T-helper 2 cell treated with Interferon-gamma antibody and Interleukin-4, amounts not matched to agents 5 μg/mL and 100 μg/mL, for 36 hours (primary cell): ENCODE measurements at regions not wholly inside any gene's neighbourhood (a gene's known extent, or its start where the extent isn't known, plus 50 kb on each side); places are given as distances from the start of the nearest gene placed in this dataset.

Experiments used
- DNase-seq: peaks from one replicate; pipeline ENCODE4 v3.0.0; 2021; ENCODE audit warnings: low spot score
- H3K27ac Mint-ChIP-seq: one replicate; pipeline ENCODE4 v1.8.0; 2021; ENCODE audit warnings: mild to moderate bottlenecking, mixed read lengths
- H3K27me3 Mint-ChIP-seq: one replicate; pipeline ENCODE4 v1.8.0; 2021; ENCODE audit warnings: low read depth, mixed read lengths
- H3K36me3 Mint-ChIP-seq: one replicate; pipeline ENCODE4 v1.8.0; 2021; ENCODE audit warnings: low read depth, mixed read lengths
- H3K4me1 Mint-ChIP-seq: one replicate; pipeline ENCODE4 v1.8.0; 2021; ENCODE audit warnings: low read depth, mixed read lengths
- H3K4me3 Mint-ChIP-seq: one replicate; pipeline ENCODE4 v1.8.0; 2022; ENCODE audit warnings: mild to moderate bottlenecking, moderate library complexity, mixed read lengths
- H3K9me3 Mint-ChIP-seq: one replicate; pipeline ENCODE4 v1.8.0; 2021; ENCODE audit warnings: mixed read lengths

DNA sequence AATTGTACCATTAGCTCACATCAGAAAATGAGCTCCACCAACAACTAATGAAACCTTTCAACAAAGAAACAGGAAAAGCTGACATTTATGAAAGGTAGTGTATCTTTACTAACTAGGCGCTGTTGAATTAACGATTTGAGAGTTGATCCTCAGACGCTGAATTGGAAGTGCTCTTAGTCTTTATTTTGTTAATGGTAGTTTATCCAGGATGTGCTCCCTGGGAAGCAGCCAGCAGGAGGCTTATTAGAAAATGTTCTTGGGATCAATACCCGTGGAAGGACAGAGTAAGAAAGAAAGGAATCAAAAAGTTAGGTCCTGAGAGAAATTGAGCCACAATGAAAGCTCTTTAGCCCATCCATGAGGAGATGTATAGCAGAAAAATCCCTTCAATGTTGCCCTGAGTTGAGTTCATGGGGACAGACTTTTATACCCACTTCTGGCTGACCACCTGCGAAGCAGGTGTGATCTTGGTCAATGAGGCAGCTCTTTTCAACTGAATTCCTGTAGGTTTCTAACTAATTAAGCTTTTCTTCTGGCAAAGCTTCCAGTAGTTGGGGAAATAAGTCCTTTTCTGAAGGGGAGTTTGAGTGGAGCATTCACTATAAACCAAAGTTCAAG, 492.6 kb upstream of the REG3G start:
- no peaks in the 10 kb centered on the region for H3K36me3 Mint-ChIP-seq
- DNase-seq: no peak
- no peaks in the 10 kb centered on the region for H3K4me1 Mint-ChIP-seq
- H3K4me3 Mint-ChIP-seq: no peak overlapping the region
- H3K27ac Mint-ChIP-seq: no peak overlapping the region
- H3K27me3 Mint-ChIP-seq: no peaks in the 10 kb centered on the region
- H3K9me3 Mint-ChIP-seq: peaks cover 29% of the 10 kb centered on the region

DNA sequence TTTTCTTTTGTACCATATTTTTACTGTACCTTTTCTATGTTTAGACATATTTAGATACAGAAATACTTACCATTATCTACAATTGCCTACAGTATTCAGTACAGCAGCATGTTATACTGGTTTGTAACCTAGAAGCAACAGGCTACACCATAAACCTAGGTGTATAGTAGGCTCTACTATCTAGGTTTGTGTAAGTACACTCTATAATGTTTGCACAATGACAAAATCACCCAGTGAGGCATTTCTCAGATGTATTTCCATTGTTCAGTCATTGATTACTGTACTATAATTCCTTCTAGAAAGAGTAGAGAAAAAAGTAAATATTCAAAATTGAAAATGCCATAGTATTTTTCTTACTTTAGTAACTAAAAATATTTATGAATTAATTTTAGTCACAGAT, 490.1 kb upstream of the REG3G start:
- no peaks in the 10 kb centered on the region for H3K27me3 Mint-ChIP-seq

DNA sequence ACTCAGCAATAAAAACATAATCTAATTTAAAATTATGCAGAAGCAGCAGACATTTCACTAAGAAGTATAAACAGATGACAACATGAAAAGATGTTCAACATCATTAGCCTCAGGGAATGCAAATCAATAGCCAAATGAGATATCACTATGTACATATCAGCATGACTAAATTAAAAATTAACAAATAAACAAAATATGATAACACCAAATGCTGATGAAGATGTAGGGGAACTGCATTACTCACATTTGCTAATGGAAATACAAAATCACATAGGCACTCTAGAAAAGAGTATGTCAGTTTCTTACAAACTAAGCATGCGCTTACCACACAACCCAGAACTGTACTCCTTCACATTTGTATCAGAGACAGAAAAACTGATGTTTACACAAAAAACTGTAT, 487.2 kb upstream of the REG3G start:
- Mint-ChIP-seq H3K27ac (no peak overlapping the region), H3K4me1 (no peaks in the 10 kb centered on the region), H3K27me3 (no peaks in the 10 kb centered on the region), H3K4me3 (no peak overlapping the region), H3K9me3 (peaks cover 35% of the 10 kb centered on the region), H3K36me3 (no peaks in the 10 kb centered on the region)
- DNase-seq: no peak

More for the DNA sequence above, 490.1 kb upstream of the REG3G start:
- Mint-ChIP-seq H3K36me3 (no peaks in the 10 kb centered on the region), H3K4me3 (no peak overlapping the region), H3K27ac (no peak overlapping the region), H3K4me1 (no peaks in the 10 kb centered on the region), H3K9me3 (peaks cover 38% of the 10 kb centered on the region)
- no peak for DNase-seq

DNA sequence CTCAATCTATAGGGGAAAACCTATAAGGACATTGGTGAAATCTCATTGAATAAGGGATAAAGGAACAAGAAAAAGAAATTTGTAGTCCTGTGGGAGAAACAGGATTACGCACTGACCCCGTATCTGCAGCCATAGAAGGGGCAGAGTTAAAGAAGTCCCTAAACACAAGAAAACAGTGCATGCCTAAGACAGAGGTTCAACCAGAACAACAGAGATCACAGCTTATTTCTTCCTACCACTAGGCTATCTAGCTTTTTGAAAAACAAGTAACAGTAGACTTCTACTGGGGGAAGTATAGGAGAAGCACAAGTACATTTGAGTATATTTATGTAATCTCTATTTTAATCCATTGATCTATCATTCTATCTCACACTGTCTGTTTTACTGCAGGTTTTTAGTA, 485.2 kb upstream of the REG3G start:
- no peak for DNase-seq
- Mint-ChIP-seq H3K27me3 (no peaks in the 10 kb centered on the region), H3K4me3 (no peak overlapping the region), H3K27ac (no peak overlapping the region), H3K9me3 (peaks cover 39% of the 10 kb centered on the region), H3K4me1 (no peaks in the 10 kb centered on the region), H3K36me3 (no peaks in the 10 kb centered on the region)

DNA sequence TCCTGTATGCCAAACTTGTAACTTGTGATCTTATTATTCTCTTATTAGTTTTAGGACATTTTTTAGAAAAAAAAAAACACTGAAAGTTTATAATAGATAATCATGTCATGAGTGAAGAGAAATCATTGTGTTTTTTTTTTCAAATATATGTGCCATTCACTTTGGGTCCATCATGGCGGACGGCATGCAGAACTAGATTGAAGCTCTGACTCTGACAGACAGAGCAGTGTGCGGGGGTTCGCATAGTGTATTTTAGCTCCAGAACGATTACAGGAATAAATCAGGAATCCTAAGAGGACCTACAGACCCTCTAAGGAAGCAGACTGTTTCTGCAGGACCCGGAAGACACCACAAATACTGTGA, 484.4 kb upstream of the REG3G start:
- H3K4me3 Mint-ChIP-seq: no peak overlapping the region
- H3K36me3 Mint-ChIP-seq: no peaks in the 10 kb centered on the region
- no peaks in the 10 kb centered on the region for H3K27me3 Mint-ChIP-seq
- H3K4me1 Mint-ChIP-seq: no peaks in the 10 kb centered on the region
- H3K27ac Mint-ChIP-seq: no peak overlapping the region
- DNase-seq: no peak
- H3K9me3 Mint-ChIP-seq: peaks cover 43% of the 10 kb centered on the region

DNA sequence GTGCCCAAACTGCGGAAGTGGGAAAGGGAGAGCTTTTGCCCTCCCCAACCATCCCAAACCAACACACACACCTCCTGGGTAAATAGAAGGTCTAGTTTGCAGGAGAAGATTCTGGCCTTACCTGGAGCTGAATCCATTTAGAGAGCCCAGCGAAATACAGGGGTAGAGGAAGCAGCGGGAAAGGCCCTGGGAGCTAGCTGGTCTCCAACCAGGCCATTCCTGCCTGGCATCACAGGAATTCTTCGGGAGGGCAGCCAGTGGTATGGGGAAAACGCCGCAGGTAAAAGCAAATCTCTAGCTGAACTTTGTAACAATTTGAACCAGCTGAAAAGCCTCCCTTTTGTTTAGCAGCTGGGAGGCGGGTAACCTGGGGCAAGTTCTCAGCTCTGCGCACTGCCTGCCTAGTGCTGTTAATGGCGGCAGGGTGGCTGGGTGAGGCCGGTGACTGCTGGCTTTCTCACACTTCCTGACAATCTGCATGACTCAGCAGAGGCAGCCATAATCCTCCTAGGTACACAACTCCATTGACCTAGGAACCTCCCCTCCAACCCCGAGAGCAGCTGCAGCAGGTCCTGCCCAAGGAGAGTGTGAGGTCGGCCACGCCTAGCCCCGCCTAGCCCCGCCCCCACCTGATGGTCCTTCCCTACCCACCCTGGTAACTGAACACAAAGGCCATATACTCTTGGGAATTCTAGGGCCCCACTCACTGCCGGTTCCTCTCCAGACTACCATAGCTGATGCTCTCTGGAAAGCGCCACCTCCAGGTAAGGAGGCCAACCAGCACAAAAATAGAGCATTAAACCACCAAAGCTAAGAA, 483.8 kb upstream of the REG3G start:
- Mint-ChIP-seq H3K27ac (no peak overlapping the region), H3K4me3 (no peak overlapping the region), H3K4me1 (no peaks in the 10 kb centered on the region), H3K9me3 (peaks cover 44% of the 10 kb centered on the region), H3K27me3 (no peaks in the 10 kb centered on the region), H3K36me3 (no peaks in the 10 kb centered on the region)
- no peak for DNase-seq

DNA sequence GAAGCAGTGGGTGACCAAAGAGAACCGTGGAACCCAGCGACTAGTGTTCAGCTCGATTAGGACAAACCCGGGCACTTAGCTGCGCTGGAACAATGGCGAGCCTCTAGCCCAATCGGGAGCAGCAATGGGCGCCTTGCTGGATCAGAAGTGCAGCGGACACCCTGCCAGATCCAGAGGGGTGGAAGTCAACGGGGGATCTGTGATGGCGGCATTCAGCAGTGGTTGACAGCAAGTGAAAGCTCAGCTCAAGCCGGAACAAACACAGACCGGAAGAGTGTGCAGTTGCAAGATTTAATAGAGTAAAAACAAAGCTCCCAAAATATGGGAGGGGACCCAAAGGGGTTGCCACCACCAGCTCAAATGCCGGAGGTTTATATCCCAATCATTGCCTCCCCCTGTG, 478.7 kb upstream of the REG3G start:
- Mint-ChIP-seq H3K27ac (no peak overlapping the region), H3K4me1 (no peaks in the 10 kb centered on the region), H3K4me3 (no peak overlapping the region), H3K27me3 (no peaks in the 10 kb centered on the region), H3K36me3 (no peaks in the 10 kb centered on the region), H3K9me3 (peaks cover 34% of the 10 kb centered on the region)
- no peak for DNase-seq

DNA sequence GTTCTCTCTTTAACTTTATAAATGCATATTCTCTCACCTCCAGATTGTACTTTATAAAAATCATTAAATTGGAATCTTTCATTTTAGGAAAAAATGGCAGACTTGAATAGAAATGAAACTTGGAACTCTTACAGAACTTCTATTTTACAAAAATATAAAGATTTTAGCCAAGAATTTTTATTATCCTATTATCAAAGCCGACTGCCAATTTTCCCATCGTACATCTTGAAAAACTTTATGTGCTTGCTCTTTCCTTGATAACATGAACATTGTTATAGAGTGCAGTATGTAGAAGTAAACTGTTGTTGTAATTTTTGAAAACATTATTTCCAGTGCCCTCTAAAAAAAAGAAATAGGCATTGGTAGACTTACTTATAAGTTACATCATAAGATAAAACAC, 475.7 kb upstream of the REG3G start:
- Mint-ChIP-seq H3K27me3 (no peaks in the 10 kb centered on the region), H3K36me3 (no peaks in the 10 kb centered on the region), H3K27ac (no peak overlapping the region), H3K4me3 (no peak overlapping the region), H3K9me3 (peaks cover 28% of the 10 kb centered on the region), H3K4me1 (no peaks in the 10 kb centered on the region)
- no peak for DNase-seq

DNA sequence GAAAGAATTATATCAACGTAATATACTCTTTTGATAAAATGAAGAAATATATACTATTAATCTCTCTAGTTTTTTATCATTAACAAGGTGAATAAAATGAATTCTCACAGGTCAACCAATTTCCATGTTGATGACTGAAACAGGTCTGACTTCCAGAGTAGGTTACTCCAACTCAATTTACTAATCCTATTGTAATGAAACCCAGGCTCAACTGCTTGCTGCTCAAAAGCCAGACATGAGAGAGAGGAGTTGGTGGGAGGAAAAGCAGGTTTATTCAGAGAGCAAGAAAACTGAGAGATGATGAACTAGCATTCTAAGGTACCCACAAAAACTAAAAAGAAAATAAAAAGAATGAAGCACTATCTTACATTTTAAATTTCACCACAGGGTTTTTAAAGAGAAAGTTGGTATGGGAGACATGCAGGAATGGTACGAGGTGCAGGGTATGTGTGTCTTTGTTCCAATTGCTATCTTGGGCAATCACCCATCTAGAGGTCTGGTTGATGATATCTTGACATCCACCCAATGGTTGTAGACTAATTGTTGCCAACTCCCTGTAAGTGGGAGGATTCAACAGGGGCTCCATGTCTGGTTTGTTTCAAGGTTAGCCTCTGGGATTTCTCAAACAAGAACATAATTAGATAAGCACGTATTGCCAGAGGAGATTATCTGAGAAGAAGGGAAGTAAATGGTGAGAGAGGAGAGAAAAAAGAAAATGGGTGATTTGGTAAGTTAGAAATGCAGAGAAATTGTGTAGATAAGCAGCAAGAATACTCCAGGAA, 471.4 kb upstream of the REG3G start:
- no peak for DNase-seq
- Mint-ChIP-seq H3K36me3 (no peaks in the 10 kb centered on the region), H3K9me3 (peaks cover 25% of the 10 kb centered on the region), H3K27me3 (no peaks in the 10 kb centered on the region), H3K27ac (no peak overlapping the region), H3K4me3 (no peak overlapping the region), H3K4me1 (no peaks in the 10 kb centered on the region)

DNA sequence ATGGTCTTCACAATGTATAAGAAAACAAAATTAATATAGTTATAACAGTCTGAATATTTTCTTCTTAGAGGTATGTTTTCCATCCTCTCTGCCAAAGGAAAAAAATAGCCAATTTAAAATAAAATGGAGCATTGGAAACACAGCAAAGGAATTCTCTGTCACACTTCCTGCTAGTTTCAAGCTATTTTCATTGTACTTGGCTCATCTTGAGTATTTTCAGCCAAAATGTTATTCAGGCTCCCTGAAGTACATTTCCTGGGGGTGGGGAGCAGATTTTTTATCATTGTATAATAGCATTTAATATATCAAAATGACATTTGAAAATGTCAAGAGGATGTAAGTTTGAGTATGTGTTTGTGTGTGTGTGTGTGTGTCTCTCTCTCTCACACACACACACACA, 463.6 kb upstream of the REG3G start:
- Mint-ChIP-seq H3K4me3 (no peak overlapping the region), H3K9me3 (peaks cover 15% of the 10 kb centered on the region), H3K4me1 (no peaks in the 10 kb centered on the region), H3K27me3 (no peaks in the 10 kb centered on the region), H3K27ac (no peak overlapping the region), H3K36me3 (no peaks in the 10 kb centered on the region)
- no peak for DNase-seq

DNA sequence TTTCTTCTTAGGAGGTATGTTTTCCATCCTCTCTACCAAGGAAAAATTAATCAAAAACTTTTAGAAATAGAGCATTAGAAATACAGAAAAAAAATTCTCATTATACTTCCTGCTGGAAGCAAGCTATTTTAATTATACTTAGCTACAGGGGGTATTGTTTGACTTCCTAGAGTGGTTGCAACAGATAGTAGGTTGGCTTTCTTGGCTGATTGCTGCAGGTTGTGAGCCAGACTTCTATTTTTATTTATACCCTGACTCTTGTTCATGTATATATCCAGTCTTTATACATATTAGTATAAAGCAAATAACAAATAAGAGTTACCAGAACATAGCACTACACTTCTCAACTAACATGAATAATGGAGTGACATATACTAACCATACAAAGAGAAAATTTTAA, 460.8 kb upstream of the REG3G start:
- Mint-ChIP-seq H3K9me3 (peaks cover 20% of the 10 kb centered on the region), H3K4me1 (no peaks in the 10 kb centered on the region), H3K4me3 (no peak overlapping the region), H3K27me3 (no peaks in the 10 kb centered on the region), H3K27ac (no peak overlapping the region), H3K36me3 (no peaks in the 10 kb centered on the region)
- no peak for DNase-seq

DNA sequence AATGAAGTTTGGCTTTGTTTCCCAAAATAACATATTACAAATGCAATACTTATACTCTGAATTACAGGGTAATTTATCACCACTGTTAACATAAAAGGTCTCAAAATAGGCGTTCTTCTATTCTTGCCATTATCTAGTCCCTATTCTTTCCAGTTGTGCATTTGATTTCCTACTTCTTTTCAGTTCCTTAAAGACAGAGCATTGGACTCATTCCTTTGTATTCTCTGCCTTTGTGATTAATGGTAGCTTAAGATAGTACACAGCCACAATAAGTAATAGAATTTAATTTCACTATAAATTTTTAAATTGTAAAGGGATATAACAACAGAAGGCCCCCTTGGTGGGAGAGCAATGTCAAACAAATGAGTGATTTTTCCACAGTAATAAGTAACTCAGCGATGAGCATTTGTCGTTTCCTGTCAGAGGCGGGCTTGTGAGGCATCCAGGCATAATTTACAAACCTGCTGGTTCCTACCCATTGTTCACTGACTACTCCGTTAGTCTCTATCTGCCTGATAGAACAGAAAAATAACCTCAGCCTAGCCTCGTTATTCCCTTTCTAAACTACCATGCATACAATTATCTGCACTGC, 456.6 kb upstream of the REG3G start:
- Mint-ChIP-seq H3K27me3 (no peaks in the 10 kb centered on the region), H3K36me3 (no peaks in the 10 kb centered on the region), H3K9me3 (peaks cover 39% of the 10 kb centered on the region), H3K27ac (no peak overlapping the region), H3K4me1 (no peaks in the 10 kb centered on the region), H3K4me3 (no peak overlapping the region)
- no peak for DNase-seq

DNA sequence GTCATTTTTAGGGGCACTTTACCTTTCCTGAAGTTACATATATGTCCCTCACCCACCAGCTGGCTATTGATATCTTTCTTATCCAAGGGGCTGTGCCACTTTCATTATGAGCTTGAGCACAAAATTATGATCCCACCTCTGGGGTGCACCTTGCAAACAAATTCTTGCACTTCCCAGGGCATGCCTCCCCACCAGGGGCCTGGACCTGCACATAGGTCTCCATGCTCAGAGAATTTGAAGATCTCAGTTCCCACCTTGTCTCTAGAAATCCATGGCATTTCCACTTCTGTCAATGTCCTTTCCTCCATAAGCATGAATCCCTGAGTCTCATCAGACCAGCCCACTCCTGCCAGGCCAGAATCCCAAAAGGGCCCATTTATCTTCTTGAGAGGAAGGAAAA, 449.1 kb upstream of the REG3G start:
- DNase-seq: no peak
- H3K36me3 Mint-ChIP-seq: no peaks in the 10 kb centered on the region
- H3K27me3 Mint-ChIP-seq: no peaks in the 10 kb centered on the region
- H3K4me1 Mint-ChIP-seq: no peaks in the 10 kb centered on the region
- peaks cover 7% of the 10 kb centered on the region for H3K9me3 Mint-ChIP-seq
- H3K4me3 Mint-ChIP-seq: no peak overlapping the region
- H3K27ac Mint-ChIP-seq: no peak overlapping the region

DNA sequence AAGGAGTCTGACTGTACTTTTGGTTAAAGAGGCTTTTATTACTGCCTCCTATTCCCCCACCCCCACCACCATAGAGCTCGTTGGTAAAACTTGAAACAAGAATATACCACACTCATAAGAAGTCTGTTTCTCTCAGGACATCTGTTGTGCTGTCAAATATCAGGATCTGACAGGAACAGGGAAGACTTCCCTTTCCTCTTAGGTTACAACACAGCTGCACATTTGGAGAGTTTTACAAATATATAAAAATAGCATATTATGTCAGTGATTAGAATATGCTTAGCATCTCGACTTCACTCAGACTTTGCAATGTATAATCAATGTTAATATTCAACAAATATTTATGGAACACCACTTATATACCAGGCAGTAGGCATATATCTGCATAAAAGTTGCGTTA, 439.6 kb upstream of the REG3G start:
- H3K36me3 Mint-ChIP-seq: no peaks in the 10 kb centered on the region
- H3K27me3 Mint-ChIP-seq: no peaks in the 10 kb centered on the region
- no peak for DNase-seq
- peaks cover 30% of the 10 kb centered on the region for H3K9me3 Mint-ChIP-seq
- H3K27ac Mint-ChIP-seq: no peak overlapping the region
- H3K4me3 Mint-ChIP-seq: no peak overlapping the region
- H3K4me1 Mint-ChIP-seq: no peaks in the 10 kb centered on the region
